HG03039 (cell line): ENCODE measurements at regions not wholly inside any gene's neighbourhood (a gene's known extent, or its start where the extent isn't known, plus 50 kb on each side); places are given as distances from the start of the nearest gene placed in this dataset.

Experiments
- ATAC-seq: cut with Tn5 transposase; IDR thresholded peaks from one replicate; pipeline ENCODE4 v1.9.1; 2021; ENCODE audit warnings: mild to moderate bottlenecking, moderate library complexity; ENCODE audit not compliant: unreplicated experiment

DNA sequence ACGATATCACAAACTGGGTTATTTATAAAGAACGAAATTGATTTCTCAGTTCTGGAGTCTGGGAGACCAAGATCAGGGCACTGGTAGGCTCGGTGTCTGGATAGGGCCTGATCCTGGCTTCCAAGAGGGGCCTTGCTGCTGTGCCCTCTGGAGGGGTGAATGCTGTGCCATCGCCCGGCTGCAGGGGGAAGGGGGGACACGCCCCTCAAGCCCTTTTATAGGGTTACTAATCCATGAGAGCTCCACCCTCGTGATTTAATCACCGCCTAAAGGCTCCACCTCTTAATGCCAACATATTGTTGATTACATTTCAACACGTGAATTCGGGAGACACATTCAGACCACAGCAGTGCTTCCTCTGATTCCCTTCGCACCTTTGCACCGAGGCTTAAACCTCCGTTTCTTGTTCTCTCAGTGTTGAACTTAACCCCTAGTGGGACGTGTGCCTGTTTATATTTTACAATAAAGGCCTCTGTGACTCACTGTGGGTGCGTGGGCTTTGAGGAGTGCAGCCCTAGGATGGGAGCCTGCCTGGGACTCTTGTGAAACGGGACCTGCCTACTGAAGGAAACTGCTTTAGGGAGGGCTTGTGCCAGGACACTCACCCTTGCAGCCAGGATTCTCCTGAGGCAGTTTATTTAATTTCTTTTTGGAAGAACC, 52.4 kb upstream of the SPATA13 start:
- ATAC-seq: no peak

DNA sequence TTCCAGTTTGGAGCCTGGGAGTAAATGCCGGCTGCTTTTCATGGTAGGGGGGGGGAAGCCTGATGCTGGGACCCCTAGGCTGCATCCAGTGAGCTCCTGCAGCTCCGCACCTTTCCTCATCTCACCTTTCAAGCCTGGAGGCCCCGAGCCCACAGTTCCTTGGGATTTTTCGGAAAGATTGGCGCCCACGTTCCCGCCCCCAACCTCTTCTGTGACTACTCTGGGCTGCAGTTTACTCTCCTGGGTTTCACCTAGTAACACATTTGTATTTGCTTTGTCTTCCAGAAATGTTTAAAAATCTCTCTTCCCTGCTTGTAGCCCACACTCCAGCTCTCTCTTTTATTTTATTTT, 51.9 kb upstream of the SPATA13 start:
- no peak for ATAC-seq

DNA sequence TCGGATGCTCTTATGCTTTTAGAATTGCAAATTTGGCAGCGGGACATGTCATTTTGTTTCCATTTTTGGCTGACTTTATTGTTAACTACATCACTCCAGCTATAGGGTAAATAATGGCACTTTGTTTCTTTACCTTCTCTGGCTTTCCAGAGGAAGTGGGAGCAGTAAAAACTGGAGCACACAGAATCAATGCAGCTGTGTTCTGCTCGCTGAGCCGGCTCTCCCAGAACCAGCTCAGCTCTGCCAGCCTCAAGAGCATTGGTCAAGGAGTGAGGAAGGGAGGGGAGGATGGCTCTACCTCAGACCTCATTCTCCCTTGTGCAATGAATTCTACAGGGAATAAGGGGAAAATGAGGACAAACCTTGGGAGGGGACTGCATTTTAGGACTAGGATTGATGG, 50.5 kb upstream of the SPATA13 start:
- ATAC-seq: no peak
